WI38 (cell line): ENCODE measurements at regions not wholly inside any gene's neighbourhood (a gene's known extent, or its start where the extent isn't known, plus 50 kb on each side); places are given as distances from the start of the nearest gene placed in this dataset.

Experiments
- H3K4me3 ChIP-seq: 2 replicates; pipeline ENCODE4 v1.5.1; 2011; ENCODE audit warnings: low read depth, mild to moderate bottlenecking, control low read depth, low read length
- CTCF ChIP-seq: IDR thresholded peaks from 2 replicates; pipeline ENCODE4 v1.5.1; 2012; ENCODE audit warnings: low read depth, mild to moderate bottlenecking, control low read depth, low read length

GRCh38 chr15:98452238-98452637 lies 196.1 kb upstream of the IGF1R start:
- no peak for TF ChIP-seq CTCF
- H3K4me3 ChIP-seq, result no peak overlapping the region

GRCh38 chr15:98455904-98456303 lies 192.4 kb upstream of the IGF1R start:
- TF ChIP-seq CTCF, result no peak
- H3K4me3 ChIP-seq, result no peak overlapping the region

GRCh38 chr15:98476559-98476958 lies 171.8 kb upstream of the IGF1R start:
- TF ChIP-seq CTCF, result no peak
- no peak overlapping the region for H3K4me3 ChIP-seq

GRCh38 chr15:98480844-98481243 lies 167.5 kb upstream of the IGF1R start:
- H3K4me3 ChIP-seq, result no peak overlapping the region
- TF ChIP-seq CTCF, result no peak

- H3K4me3 ChIP-seq, result no peak overlapping the region
- TF ChIP-seq CTCF, result no peak
Observed at GRCh38 chr15:98483575-98484130, 164.7 kb upstream of the IGF1R start.

GRCh38 chr15:98484914-98485313 lies 163.4 kb upstream of the IGF1R start:
- H3K4me3 ChIP-seq, result no peak overlapping the region
- no peak for TF ChIP-seq CTCF

- TF ChIP-seq CTCF, result no peak
- H3K4me3 ChIP-seq, result no peak overlapping the region
Observed at GRCh38 chr15:98485451-98485850, 162.9 kb upstream of the IGF1R start.
